ENCODE measurements at regions not wholly inside any gene's neighbourhood (a gene's known extent, or its start where the extent isn't known, plus 50 kb on each side); places are given as distances from the start of the nearest gene placed in this dataset.
A peak's percentile ranks its signal among the peaks of the same experiment; 100 is the strongest.

GRCh38 chr12:132439333-132439904 lies 50.5 kb upstream of the FBRSL1 start:
- no peak for DNase-seq (ENCODE audit: low read depth)

- no peak for DNase-seq (ENCODE audit: low read depth)
These were observed 51.2 kb upstream of the FBRSL1 start for GRCh38 chr12:132438726-132439125.

GRCh38 chr12:132437943-132438700 lies 51.8 kb upstream of the FBRSL1 start:
- no peak for DNase-seq (ENCODE audit: low read depth)

GRCh38 chr12:132437252-132437932 lies 52.6 kb upstream of the FBRSL1 start:
- DNase-seq (ENCODE audit: low read depth) = no peak

GRCh38 chr12:132436791-132437251 lies 53.1 kb upstream of the FBRSL1 start:
- no peak for DNase-seq (ENCODE audit: low read depth)

- no peak for DNase-seq (ENCODE audit: low read depth)
These were observed 54.3 kb upstream of the FBRSL1 start for GRCh38 chr12:132435486-132436187.

GRCh38 chr12:132433641-132434395 lies 56.1 kb upstream of the FBRSL1 start:
- DNase-seq (ENCODE audit: low read depth) = no peak

- DNase-seq (ENCODE audit: low read depth) = no peak
These were observed 57.0 kb upstream of the FBRSL1 start for GRCh38 chr12:132432721-132433577.

GRCh38 chr12:132432126-132432705 lies 57.7 kb upstream of the FBRSL1 start:
- no peak for DNase-seq (ENCODE audit: low read depth)

- DNase-seq (ENCODE audit: low read depth) = no peak
These were observed 58.8 kb upstream of the FBRSL1 start for GRCh38 chr12:132430838-132431774.

GRCh38 chr12:132429946-132430643 lies 59.9 kb upstream of the FBRSL1 start:
- peak; percentile 18 for DNase-seq (ENCODE audit: low read depth)

- no peak for DNase-seq (ENCODE audit: low read depth)
These were observed 60.4 kb upstream of the FBRSL1 start for GRCh38 chr12:132429602-132429945.

GRCh38 chr12:132428936-132429601 lies 60.9 kb upstream of the FBRSL1 start:
- no peak for DNase-seq (ENCODE audit: low read depth)

- DNase-seq (ENCODE audit: low read depth) = no peak
These were observed 61.7 kb upstream of the FBRSL1 start for GRCh38 chr12:132427999-132428935.

GRCh38 chr12:132427174-132427768 lies 62.7 kb upstream of the FBRSL1 start:
- DNase-seq (ENCODE audit: low read depth) = no peak

GRCh38 chr12:132426349-132427173 lies 63.4 kb upstream of the FBRSL1 start:
- DNase-seq (ENCODE audit: low read depth) = no peak

All from stimulated activated CD8-positive, alpha-beta memory T cell treated with anti-CD3 and anti-CD28 coated beads, Interleukin-15, amount 100 ng/mL, for 1 hour (primary cell).